ENCODE measurements at regions not wholly inside any gene's neighbourhood (a gene's known extent, or its start where the extent isn't known, plus 50 kb on each side); places are given as distances from the start of the nearest gene placed in this dataset.
"Not testable (repeated sequence)": the region's sequence is repeated elsewhere in the genome, so short reads cannot be mapped to it uniquely, and the experiment has no call there.

DNA sequence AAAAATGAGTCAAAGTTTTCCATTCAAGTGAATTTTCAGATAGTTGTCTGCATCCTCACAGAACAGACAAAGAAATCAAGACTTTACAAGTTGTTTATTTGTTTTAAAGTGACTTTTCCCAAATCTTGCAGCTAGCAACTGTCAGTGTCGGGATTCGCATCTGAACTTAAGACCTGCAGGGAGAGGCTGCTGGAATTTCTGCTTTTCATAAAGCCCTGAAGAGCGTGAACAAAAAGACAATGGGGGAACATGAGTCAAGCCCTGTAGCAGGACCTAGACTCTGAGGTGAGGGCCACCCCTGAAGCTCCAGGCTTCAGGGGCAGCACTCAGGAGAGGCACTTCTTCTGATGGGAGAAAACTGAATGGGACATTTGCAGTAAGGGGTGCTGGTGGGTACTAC, 108.2 kb upstream of the CTAGE1 start:
- ChIA-PET POLR2A (no interaction called here), CTCF (no interaction called here)
- TF ChIP-seq, protein P1, sequence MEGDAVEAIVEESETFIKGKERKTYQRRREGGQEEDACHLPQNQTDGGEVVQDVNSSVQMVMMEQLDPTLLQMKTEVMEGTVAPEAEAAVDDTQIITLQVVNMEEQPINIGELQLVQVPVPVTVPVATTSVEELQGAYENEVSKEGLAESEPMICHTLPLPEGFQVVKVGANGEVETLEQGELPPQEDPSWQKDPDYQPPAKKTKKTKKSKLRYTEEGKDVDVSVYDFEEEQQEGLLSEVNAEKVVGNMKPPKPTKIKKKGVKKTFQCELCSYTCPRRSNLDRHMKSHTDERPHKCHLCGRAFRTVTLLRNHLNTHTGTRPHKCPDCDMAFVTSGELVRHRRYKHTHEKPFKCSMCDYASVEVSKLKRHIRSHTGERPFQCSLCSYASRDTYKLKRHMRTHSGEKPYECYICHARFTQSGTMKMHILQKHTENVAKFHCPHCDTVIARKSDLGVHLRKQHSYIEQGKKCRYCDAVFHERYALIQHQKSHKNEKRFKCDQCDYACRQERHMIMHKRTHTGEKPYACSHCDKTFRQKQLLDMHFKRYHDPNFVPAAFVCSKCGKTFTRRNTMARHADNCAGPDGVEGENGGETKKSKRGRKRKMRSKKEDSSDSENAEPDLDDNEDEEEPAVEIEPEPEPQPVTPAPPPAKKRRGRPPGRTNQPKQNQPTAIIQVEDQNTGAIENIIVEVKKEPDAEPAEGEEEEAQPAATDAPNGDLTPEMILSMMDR (IDR thresholded peaks at IDR 0.05; ENCODE audit: insufficient read depth, low read length, missing control alignments) = no peak
- DNase-seq (ENCODE audit: low read depth, low spot score) = no peak
- H3K4me3 ChIP-seq (ENCODE audit: low read depth, low read length) = no peak overlapping the region

DNA sequence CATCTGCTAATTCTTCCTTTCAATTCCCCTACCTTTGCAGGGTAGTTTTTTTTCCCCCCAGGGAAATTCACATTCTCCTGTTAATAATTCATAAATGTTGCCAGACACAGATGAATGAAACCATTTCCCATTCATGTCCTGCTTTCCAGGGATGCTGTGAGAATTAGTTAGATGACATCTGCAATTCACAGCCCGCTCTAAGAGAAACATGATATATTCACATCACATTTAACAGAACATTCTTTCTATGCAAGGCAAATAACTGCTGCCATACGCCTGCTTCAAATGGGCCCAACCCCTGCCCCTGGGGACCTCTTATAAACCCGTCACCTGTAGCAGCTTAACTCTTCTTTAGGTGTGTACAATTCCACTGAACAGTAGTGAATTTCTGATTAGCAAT, 110.6 kb upstream of the CTAGE1 start:
- TF ChIP-seq, protein P1 (IDR thresholded peaks at IDR 0.05; ENCODE audit: insufficient read depth, low read length, missing control alignments) = no peak
- POLR2A ChIA-PET = no interaction called here
- CTCF ChIA-PET = no interaction called here
- H3K4me3 ChIP-seq (ENCODE audit: low read depth, low read length) = no peak overlapping the region
- DNase-seq (ENCODE audit: low read depth, low spot score) = no peak

DNA sequence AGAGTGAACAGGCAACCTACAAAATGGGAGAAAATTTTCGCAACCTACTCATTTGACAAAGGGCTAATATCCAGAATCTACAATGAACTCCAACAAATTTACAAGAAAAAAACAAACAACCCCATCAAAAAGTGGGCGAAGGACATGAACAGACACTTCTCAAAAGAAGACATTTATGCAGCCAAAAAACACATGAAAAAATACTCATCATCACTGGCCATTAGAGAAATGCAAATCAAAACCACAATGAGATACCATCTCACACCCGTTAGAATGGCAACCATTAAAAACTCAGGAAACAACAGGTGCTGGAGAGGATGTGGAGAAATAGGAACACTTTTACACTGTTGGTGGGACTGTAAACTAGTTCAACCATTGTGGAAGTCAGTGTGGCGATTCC, 117.0 kb upstream of the CTAGE1 start:
- H3K4me3 ChIP-seq (ENCODE audit: low read depth, low read length); POLR2A ChIA-PET; DNase-seq (ENCODE audit: low read depth, low spot score); CTCF ChIA-PET: not testable (repeated sequence)

DNA sequence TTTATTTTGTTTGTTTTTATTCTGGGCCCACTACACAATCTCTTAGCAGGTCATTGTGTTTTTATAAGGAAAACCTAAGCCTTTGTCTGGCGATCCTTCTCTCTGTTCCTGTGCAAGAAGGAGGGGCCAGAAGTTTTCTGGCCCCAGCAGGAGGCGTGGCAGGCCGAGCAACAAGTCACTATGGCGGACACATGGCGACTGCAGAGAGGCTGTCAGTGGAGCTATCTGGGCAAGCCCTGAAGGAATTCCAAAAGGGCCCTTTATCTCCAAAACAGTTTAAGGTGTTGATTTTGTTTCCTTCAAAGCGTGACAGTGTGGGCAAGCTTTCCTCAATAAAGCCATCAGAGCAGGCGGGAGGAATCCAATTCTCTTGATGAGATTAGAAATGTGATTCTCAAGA, 118.8 kb upstream of the CTAGE1 start:
- POLR2A ChIA-PET = no interaction called here
- DNase-seq (ENCODE audit: low read depth, low spot score) = no peak
- CTCF ChIA-PET = no interaction called here
- no peak overlapping the region for H3K4me3 ChIP-seq (ENCODE audit: low read depth, low read length)
- TF ChIP-seq, protein P1 (IDR thresholded peaks at IDR 0.05; ENCODE audit: insufficient read depth, low read length, missing control alignments) = no peak

DNA sequence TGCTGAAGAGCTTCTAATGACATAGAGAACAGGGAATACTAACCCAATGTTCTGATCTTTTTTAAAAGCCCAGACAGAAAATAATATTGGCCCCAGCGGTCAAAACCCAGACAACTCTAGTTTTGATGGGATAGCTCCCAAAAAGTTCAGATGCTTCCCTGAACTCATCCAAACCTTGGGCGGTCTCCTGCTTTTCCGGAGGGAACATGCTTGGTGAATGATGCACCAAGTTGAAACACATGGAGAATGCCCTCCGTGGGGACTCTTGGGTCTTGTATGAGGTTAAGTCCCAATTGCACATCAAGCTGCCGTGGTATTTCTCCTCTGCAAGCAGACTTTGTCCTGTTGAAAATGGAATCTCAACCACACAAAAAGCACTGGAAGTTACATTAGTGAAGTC, 120.7 kb upstream of the CTAGE1 start:
- no peak overlapping the region for H3K4me3 ChIP-seq (ENCODE audit: low read depth, low read length)
- ChIA-PET POLR2A (no interaction called here), CTCF (no interaction called here)
- TF ChIP-seq, protein P1 (IDR thresholded peaks at IDR 0.05; ENCODE audit: insufficient read depth, low read length, missing control alignments) = no peak
- DNase-seq (ENCODE audit: low read depth, low spot score) = no peak

DNA sequence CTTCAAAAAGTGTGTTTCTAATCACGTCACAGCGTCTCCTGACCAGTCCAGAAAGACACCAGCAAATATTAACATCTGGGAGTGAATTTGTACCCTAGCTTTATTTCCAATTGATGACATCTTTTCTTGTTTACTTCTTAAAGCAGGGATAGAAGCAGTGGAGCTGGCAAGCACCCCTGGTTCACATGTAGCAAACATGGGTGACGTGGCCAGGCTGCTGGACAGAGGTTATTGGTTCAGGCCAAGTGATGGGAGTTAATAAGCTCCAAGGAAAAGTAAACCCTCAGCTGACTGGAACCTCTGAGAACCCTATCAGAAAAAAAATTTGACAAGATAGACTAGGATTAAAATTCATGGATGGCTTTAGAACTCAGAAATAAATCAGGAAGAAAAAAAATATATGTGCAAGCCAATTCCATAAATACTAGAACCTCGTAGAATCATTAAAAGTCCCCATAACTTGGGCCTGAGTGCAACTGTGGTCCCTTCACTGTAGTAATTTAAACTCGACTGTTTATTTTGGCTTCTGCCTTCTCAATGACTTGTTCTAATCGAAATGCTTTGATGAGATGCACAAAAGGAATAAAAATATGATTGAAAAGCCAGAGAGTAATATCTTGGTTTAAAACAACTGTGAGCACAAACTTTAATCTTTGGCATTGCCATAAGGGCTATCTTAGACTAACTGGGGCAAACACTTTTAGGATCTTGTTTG, 121.5 kb upstream of the CTAGE1 start:
- TF ChIP-seq, protein P1 (IDR thresholded peaks at IDR 0.05; ENCODE audit: insufficient read depth, low read length, missing control alignments) = no peak
- CTCF ChIA-PET = no interaction called here
- no peak for DNase-seq (ENCODE audit: low read depth, low spot score)
- POLR2A ChIA-PET = no interaction called here
- H3K4me3 ChIP-seq (ENCODE audit: low read depth, low read length) = no peak overlapping the region

DNA sequence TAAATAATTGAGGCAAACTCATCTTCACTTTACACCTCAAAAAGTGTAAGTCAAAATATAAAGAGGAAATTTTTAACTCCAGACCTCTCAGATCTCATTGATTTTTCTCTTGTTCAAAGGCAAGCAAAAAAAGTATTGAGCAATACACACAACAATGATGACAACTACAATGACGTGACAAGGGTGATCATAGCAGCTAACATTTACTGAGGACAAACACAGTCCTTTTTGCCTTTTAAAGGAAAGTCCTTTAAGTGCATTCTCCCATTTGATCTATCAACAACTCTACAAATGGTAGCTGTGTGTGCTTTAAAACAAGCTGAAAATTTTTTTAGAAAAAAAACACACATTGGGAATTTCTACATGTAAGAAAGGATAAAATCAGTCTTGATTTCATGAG, 123.5 kb upstream of the CTAGE1 start:
- ChIA-PET CTCF (interaction anchor here (0.6 kb wide), 1 partner anchor 20 kb away, joined by 3 read pairs; no protein-coding TSS in a partner anchor), POLR2A (no interaction called here)
- DNase-seq (ENCODE audit: low read depth, low spot score) = no peak
- TF ChIP-seq, protein P1 (IDR thresholded peaks at IDR 0.05; ENCODE audit: insufficient read depth, low read length, missing control alignments) = no peak
- H3K4me3 ChIP-seq (ENCODE audit: low read depth, low read length) = no peak overlapping the region
